D721Med (cell line): ENCODE measurements at regions not wholly inside any gene's neighbourhood (a gene's known extent, or its start where the extent isn't known, plus 50 kb on each side); places are given as distances from the start of the nearest gene placed in this dataset.

Experiments used
- DNase-seq: peaks from one replicate; pipeline ENCODE4 v3.0.0; 2011; ENCODE audit warnings: low spot score; ENCODE audit not compliant: insufficient read length
- FAIRE-seq: peaks from 2 replicates; lab custom pipeline; 2011; peaks lifted over from hg19 to GRCh38; lab: Jason Lieb, UNC
- TF ChIP-seq, protein P1 (sequence below): IDR thresholded peaks from 2 replicates; pipeline ENCODE4 v1.5.1; 2012; ENCODE audit warnings: mild to moderate bottlenecking, control low read depth; ENCODE audit not compliant: insufficient read depth; ENCODE audit errors: missing control alignments

- no peak for FAIRE-seq
- no peak for DNase-seq
- TF ChIP-seq, protein P1, sequence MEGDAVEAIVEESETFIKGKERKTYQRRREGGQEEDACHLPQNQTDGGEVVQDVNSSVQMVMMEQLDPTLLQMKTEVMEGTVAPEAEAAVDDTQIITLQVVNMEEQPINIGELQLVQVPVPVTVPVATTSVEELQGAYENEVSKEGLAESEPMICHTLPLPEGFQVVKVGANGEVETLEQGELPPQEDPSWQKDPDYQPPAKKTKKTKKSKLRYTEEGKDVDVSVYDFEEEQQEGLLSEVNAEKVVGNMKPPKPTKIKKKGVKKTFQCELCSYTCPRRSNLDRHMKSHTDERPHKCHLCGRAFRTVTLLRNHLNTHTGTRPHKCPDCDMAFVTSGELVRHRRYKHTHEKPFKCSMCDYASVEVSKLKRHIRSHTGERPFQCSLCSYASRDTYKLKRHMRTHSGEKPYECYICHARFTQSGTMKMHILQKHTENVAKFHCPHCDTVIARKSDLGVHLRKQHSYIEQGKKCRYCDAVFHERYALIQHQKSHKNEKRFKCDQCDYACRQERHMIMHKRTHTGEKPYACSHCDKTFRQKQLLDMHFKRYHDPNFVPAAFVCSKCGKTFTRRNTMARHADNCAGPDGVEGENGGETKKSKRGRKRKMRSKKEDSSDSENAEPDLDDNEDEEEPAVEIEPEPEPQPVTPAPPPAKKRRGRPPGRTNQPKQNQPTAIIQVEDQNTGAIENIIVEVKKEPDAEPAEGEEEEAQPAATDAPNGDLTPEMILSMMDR: no peak
Observed at GRCh38 chr10:123445261-123445775, 220.8 kb upstream of the GPR26 start.

GRCh38 chr10:123446449-123447156 is 219.6 kb upstream of the GPR26 start:
- TF ChIP-seq, protein P1: no peak
- FAIRE-seq (no peak), DNase-seq (no peak)

DNA sequence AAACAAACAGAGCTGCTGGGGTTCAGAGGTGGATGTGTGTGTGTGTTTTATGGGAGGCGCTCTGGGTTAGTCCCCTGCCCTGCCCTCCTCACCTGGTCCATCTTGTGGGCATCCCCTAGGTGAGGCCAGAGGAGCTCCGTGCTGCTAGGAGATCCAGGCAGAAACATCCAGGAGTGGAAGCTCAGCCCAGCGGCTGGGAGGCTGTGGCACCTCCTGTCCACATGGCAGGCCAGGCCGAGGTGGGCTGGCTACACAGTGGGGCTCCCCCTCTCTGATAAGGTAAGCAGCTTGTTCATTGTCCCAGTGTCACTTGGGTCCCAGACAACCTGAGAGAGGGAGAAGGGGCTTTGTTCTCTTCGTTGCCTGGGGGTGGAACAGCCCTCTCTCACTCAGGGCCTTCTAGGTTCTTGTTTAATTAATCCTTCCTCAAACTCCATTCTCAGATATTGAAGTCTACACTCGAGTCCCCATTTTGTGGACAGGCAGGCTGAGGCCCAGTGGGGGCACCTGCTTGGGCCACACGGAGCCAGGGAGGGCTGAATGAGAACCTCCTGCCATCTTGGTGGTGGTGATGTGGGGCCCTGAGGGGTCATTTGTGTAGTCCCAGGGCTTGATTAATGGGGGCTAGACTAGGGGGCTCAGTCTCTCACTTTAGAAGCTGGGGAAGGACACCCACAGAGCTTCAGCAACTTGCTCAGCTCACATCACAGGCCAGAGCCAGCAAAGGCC is 216.8 kb upstream of the GPR26 start:
- DNase-seq: no peak
- TF ChIP-seq, protein P1: no peak
- FAIRE-seq: no peak

GRCh38 chr10:123450956-123451605 is 215.1 kb upstream of the GPR26 start:
- DNase-seq: no peak

DNA sequence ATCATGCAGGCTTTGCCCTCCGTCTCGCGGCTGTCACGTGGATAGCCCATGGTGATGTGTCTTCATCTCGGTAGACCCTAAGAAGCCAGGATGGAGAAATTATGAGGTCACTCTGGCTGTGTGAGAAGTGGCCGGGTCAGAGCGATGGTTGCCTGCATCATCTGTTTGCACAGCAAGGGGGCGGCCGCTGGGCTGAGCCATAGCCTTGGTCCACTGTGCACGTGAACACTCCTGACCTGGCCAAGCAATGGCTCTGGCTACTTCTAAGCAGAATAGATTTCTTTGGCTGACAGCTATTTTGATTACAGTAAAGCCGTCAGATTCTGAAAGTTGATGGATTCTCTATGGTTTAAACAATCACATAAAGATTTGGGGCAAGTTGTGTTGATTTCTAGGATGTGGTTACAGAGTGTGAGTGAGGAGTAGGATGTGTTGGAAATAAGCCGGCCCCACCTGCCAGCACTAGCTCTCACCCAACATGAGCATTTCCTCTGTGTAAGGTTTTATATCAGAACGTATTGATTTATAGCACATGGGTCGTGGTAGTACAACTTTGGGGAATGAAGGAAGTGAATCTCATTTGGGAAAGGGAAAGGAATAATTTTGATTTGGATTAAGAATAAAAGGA is 214.4 kb upstream of the GPR26 start:
- FAIRE-seq: no peak
- TF ChIP-seq, protein P1: no peak
- DNase-seq: no peak

More at GRCh38 chr10:123450956-123451605, 215.1 kb upstream of the GPR26 start:
- no peak for FAIRE-seq
- TF ChIP-seq, protein P1: no peak

DNA sequence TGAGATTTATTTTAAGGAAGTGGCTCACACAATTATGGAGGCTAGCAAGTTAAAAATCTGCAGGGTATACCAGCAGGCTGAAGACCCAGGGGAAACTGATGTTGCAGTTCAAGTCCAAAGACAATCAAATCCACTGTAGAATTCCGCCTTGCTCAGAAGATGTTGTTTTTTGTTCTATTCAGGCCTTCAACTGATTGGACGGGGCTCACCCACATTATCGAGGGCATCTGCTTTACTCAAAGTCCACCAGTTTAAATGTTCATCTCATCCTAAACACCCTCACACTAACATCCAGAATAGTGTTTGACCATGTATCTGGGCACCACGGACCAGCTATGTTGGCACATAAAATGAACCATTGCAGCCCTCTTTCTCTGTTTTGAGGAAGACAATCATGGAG is 211.2 kb upstream of the GPR26 start:
- no peak for DNase-seq
- TF ChIP-seq, protein P1: no peak
- FAIRE-seq: no peak
